CD4-positive, alpha-beta T cell treated with Interleukin-10 for 1 hour (primary cell): ENCODE measurements at regions not wholly inside any gene's neighbourhood (a gene's known extent, or its start where the extent isn't known, plus 50 kb on each side); places are given as distances from the start of the nearest gene placed in this dataset.
"Not testable (repeated sequence)": the region's sequence is repeated elsewhere in the genome, so short reads cannot be mapped to it uniquely, and the experiment has no call there.

Experiments used
- DNase-seq: peaks from one replicate; pipeline ENCODE4 v3.0.0-alpha.2; 2020

- no peak for DNase-seq
Observed at GRCh38 chrY:14356154-14356553, 168.2 kb upstream of the NLGN4Y start.

DNA sequence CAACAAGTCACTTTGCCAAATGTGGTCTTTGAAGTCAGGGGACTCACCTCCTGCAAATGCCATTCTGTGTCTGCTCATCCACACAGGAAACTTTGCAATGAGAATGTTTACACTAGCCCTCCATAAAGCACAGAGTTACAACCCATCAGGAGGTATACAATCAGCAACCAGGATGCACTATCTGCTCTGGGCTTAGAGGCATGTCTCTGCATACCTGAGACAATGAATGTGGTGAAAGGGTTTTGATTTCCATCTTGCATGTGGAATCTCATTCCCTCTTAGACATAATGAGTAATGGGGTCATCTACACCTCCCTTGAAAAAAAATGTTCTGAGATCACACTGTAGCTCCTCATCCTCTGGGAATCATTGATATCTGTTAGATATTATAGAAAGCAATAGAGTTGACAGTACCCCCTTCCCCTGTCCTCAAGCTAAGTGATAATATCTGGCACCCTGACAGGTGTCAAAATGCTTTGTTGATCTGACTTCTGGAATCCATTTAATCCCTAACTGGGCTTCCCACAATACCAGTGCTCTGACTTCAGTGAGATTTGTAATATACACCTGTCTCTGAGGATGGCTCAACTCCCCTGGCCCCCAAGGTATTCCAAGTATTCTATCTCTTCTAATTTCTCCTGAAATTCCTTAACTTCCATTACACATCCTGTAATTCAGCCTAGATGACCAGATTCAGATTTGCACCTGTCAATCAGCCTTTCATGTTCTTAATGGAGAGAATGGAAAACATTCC lies 163.4 kb upstream of the NLGN4Y start:
- no peak for DNase-seq

GRCh38 chrY:14373608-14374007 lies 150.7 kb upstream of the NLGN4Y start:
- DNase-seq: no peak

- DNase-seq: no peak
Observed at GRCh38 chrY:14378217-14378616, 146.1 kb upstream of the NLGN4Y start.

DNA sequence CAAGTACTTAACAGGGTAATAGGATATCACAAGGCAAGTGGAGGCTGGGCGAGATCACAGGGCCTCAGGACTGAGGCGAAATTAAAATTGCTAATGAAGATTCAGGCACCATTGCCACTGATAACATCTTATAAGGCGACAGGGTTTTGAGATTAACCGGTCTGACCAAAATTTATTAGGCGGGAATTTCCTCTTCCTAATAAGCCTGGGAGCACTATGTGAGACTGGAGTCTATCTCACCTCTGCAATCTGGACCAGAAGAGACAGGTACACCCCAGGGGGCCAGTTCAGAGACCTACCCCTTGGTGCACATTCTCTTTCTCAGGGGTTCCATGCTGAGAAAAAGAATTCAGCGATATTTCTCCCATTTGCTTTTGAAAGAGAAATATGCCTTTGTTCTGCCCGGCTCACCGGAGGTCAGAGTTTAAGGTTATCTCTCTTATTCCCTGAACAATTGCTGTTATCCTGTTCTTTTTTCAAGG lies 113.7 kb upstream of the NLGN4Y start:
- not testable (repeated sequence) for DNase-seq

DNA sequence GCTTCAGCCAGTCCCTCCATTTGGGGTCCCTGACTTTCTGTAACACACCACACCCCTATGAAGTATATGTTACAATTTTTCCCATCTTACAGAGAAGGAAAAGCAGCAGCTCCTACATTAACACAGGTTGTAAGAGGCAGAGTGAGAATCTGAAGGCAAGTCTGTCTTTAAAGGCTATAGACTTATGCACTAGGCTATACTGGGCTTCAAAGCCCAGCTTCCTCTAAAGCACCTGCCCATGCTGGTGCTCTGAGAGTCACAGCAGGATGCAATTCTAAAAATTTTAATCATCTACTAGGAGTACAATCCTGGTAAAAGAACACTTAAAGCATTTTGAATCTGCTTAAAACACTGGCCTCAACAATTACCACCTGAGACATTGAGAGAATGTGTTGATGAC lies 113.0 kb upstream of the NLGN4Y start:
- no peak for DNase-seq

- DNase-seq: no peak
Observed at GRCh38 chrY:14436546-14436945, 87.8 kb upstream of the NLGN4Y start.

DNA sequence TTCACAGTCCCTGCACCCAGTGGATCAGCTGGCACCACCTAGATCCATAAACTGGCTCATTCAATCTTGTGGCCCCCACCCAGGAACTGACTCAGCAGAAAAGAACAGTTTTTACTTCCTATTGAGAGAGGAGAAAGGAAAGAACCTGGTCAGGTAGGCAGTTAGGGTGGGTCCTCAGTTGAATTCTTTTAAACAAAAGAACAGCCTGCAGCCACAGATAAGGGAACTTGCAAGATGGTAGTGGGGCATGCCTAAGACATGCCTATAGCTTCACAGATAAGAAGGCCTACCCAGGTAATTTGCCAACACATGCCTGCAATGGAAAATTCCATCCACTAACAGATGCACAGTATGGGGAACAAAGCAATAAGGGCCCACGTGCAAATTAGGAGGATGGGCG lies 86.7 kb upstream of the NLGN4Y start:
- DNase-seq: no peak

DNA sequence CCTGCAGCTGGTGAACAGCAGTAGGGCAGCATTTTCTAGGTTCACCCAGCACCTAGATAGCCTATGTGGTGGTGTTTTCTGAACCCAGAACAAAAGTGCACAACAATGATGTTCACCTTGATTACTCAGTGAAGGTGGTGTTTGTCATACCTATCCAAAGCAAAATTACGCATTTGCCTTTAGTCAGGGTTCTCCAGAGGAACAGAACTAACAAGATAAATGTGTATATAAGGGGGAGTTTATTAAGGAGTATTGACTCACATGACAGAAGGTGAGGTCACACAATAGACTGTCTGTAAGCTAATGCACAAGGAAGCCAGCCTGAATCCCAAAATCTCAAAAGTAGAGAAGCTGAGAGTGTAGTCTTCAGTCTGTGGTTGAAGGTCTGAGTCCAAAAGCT lies 85.9 kb upstream of the NLGN4Y start:
- DNase-seq: no peak

DNA sequence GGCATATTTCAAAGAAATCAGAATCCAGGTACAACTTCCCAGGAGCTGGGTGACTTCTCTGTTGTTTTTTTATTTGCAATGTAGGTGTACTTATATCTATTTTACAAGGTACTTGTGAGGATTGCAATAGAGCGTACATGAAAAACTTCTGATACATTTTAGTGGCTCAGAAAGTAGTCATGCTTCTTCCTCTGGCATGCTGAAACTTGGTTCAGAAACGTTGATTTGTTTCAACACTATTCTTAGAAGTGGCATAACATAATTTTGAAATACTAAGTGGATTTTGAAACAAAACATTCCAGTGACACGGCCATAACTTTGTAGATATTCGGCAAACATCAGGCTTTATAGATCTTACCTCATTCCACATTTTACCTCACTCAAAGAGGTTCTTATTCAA lies 79.8 kb upstream of the NLGN4Y start:
- no peak for DNase-seq

DNA sequence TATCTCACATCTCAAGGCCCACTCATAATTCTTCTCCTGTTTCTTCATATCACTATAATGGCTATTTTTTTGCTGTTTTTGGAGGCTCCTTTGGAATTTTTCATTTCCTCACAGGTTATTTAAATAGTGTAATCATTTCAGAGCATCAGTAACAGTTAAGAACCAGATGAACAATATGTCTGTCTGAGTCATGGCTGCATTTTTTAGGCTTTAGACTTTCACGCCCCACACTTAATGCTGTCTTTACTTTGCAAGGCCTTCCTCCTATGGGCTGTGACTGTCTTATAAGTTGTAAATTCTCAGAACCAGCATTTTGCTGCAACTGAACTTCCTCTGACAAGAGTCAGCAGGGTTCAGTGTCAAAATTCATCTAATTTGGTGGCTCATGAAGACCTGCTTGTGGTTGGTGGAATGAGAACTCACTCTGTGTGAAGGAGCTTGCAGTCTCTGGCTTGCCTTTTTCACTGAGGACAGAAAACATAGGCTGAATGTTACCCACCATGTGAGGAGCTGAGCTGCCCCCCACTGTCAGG lies 56.1 kb upstream of the NLGN4Y start:
- DNase-seq: no peak

- DNase-seq: no peak
Observed at GRCh38 chrY:14472421-14472820, 51.9 kb upstream of the NLGN4Y start.

- no peak for DNase-seq
Observed at GRCh38 chrY:14473320-14473719, 51.0 kb upstream of the NLGN4Y start.
